Esophagus (tissue), 2 donors: ENCODE measurements at regions not wholly inside any gene's neighbourhood (a gene's known extent, or its start where the extent isn't known, plus 50 kb on each side); places are given as distances from the start of the nearest gene placed in this dataset.

ENCODE experiments used
- H3K27ac ChIP-seq, 2 donors: one replicate each; pipeline ENCODE4 v1.5.1; 2013; ENCODE audit warnings: low read depth in 2 of 2, mild to moderate bottlenecking in 2 of 2, inconsistent platforms in 1 of 2, low read length in 1 of 2, moderate library complexity in 1 of 2
- H3K27me3 ChIP-seq, 2 donors: one replicate each; pipeline ENCODE4 v1.6.1; 2013; ENCODE audit warnings: low read length in 2 of 2, control low read depth in 1 of 2, mild to moderate bottlenecking in 1 of 2; ENCODE audit not compliant: insufficient read depth in 2 of 2, control insufficient read depth in 1 of 2
- H3K36me3 ChIP-seq, 2 donors: one replicate each; pipeline ENCODE4 v1.6.1; 2013; ENCODE audit warnings: low read length in 1 of 2; ENCODE audit not compliant: control insufficient read depth in 2 of 2, insufficient read depth in 2 of 2
- H3K4me1 ChIP-seq, 2 donors: one replicate each; pipeline ENCODE4 v1.6.1; 2013; ENCODE audit warnings: low read length in 1 of 2; ENCODE audit not compliant: control insufficient read depth in 2 of 2, insufficient read depth in 2 of 2
- H3K4me3 ChIP-seq, 2 donors: one replicate each; pipeline ENCODE4 v1.5.1; 2013; ENCODE audit warnings: low read length in 2 of 2, mild to moderate bottlenecking in 2 of 2, low read depth in 1 of 2, moderate library complexity in 1 of 2
- H3K9me3 ChIP-seq, 2 donors: one replicate each; pipeline ENCODE4 v1.6.1; 2013; ENCODE audit warnings: mild to moderate bottlenecking in 2 of 2, low read depth in 1 of 2, low read length in 1 of 2, moderate library complexity in 1 of 2; ENCODE audit not compliant: control insufficient read depth in 2 of 2, insufficient read depth in 1 of 2
- WGBS, 2 donors: extraction: QIAGEN DNeasy Blood & Tissue Kit; methylation state at CpG; one replicate each; pipeline ENCODE4 v1.1.7; 2013; 5-methylcytosine and 5-hydroxymethylcytosine counted together
- donor health status: healthy with polysubstance abuse.
- donor health status: Bipolar disorder and iron deficiency.

DNA sequence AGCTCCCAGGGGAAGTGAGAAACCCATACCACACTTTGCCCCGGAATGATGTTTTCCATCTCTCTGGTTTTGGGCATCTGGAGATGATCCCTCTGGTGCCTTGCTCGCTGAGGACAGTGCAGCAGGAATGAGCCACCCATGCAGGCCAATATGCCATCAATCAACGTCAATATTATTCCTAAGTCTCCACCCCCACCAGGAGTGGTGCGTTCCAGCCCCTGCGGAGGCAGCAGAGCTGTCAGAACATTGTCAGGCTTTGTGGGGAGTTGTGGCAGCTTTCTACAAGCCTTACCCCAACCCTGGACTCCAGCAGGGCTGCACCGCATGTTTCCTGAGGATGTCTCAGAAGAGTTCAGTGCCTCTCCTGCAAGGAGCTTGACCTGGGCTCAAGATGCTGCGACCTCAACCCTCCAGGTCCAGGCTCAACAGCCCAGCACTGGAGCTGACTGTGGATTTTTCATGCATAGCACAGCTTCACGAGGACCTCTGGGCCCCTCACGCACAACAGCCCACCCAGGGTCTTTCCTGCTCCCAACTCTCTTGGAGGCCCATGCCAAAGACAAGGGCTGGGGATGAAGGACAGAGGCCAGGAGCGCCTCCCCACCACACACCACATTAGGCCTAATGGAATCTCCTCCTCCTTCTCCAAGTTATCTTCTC is 67.5 kb downstream of the PSMG1 start:
- H3K27me3 ChIP-seq = no peaks in the 10 kb centered on the region
- 61 to 68% methylated on average over 10 of the region's 10 CpGs for WGBS, 2 donors
- H3K27ac ChIP-seq = peak overlapping the region in 1 of 2 donors; percentile 15
- no peak overlapping the region for H3K4me3 ChIP-seq
- H3K4me1 ChIP-seq = peaks cover 5 to 9% of the 10 kb centered on the region in 2 donors
- H3K36me3 ChIP-seq = no peaks in the 10 kb centered on the region
- no peaks in the 10 kb centered on the region for H3K9me3 ChIP-seq

DNA sequence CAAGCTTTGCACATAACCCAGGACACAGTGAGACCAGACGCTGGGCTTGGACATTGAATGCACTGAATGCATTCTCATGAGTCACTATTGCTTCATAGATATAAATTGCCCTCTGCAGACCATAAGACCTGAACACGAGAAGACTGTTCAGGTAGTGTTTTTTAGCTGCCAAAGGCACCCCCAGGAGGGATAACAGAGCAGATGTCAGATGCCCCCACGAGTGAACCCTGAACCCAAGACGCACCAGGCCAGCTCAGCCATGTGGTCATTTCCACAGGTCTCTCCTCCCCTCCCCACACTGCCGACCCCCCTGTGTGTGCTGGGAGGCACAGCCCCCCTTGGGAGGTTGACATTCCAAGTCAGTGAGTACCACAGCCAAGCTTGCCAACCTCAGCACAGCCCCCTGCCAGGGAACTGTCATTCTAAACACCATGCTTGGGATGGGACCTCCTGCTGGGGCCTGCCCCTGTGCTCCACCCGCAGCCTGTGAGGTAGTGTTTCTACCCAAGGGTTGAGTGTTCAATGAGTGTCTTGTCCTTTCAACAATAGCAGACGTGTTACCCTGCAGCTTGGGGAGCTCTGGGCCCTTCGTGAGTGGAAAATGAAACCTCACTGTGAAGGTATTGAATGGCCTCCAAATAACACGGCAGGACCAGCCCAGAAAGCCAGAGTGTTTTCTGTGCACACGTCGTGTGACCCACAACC is 68.2 kb downstream of the PSMG1 start:
- Histone ChIP-seq H3K27ac (peak overlapping the region in 1 of 2 donors; percentile 2), H3K27me3 (no peaks in the 10 kb centered on the region), H3K9me3 (no peaks in the 10 kb centered on the region), H3K4me3 (no peak overlapping the region), H3K36me3 (no peaks in the 10 kb centered on the region), H3K4me1 (peaks cover 5 to 9% of the 10 kb centered on the region in 2 donors)
- 52 to 60% methylated on average over 11 of the region's 11 CpGs for WGBS, 2 donors

DNA sequence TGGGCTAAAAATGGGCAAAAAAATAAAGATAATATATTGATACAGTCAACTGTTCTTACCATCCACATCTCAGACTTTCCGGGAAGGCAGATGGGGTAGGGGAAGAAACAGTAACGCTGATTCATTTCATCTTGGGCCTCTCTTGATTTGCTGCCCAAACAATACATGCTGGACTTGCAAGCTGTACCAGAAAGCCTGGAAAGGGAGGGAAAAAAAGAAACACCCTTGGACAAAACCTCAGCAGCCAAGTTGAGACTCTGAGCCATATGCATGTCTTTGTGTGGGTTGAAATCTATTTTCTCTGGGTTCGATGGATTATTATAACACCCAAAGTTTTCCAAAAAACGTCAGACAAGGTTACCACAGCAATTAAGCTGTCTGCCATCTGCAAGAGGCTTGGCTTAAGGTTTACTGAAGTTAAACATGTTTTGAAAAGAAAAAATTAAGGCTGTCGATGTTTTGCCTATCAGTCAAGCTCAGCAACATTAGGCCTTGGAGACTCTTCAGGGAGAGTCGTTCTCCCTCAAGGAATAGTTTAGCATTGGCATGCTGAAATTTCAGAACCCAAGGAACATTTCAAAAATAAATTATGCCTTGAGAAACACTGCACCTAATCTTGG is 71.2 kb downstream of the PSMG1 start:
- Histone ChIP-seq H3K36me3 (no peaks in the 10 kb centered on the region), H3K4me3 (no peak overlapping the region), H3K4me1 (peaks cover 5 to 9% of the 10 kb centered on the region in 2 donors), H3K9me3 (no peaks in the 10 kb centered on the region), H3K27ac (no peak overlapping the region), H3K27me3 (no peaks in the 10 kb centered on the region)
- 48 to 55% methylated on average over 6 of the region's 6 CpGs for WGBS, 2 donors

DNA sequence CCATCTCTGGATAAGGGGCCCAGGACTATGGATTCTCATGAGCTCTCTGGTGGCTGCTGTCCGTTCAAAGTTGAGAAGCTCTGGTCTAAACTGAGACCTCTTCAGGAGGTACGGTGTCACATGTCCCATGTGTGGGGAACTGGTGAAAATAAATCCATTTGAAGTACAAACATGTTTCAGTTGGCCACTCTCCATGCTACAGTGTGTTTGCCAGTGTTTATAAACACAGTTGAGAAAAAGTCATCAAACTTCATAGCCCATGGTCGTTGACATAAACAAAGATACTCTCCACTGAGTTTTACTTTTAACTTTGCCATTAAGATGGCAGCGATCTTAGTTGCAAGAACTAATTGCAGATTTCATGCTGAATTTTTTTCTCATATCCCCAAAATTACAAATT is 72.8 kb downstream of the PSMG1 start:
- H3K27ac ChIP-seq = no peak overlapping the region

DNA sequence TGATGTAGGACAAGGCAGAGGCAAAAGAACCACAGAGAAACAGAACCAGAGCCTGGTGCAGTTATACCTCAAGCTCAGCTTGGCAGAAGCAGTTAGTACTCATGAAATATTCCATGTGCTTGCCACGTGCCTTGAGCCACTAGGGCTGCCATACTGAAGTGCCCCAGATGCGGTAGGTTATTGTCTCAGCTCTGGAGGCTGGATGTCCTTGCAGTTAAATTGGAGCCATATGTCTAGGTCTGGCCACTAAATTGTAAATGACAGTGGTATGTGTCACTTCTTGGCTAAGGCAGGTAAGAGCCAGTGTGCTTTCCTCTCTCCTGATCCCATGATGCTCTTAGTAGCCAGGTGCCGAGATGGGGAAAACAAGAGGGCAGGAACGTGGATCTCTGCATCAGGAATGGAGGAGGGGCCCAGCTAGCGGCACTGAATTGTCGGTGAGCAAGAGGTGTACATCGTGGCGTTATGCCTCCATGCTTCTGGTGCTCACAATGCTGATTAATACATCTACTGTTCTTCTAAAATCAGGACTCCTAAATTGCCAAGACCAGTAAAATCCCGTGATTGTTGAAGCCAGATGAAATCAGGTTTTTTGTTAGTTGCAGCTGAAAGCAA is 73.5 kb downstream of the PSMG1 start:
- Histone ChIP-seq H3K27ac (no peak overlapping the region), H3K4me3 (no peak overlapping the region), H3K4me1 (peaks cover 0 to under 1% of the 10 kb centered on the region in 2 donors), H3K9me3 (no peaks in the 10 kb centered on the region), H3K27me3 (no peaks in the 10 kb centered on the region), H3K36me3 (no peaks in the 10 kb centered on the region)
- WGBS, 2 donors = 92 to 94% methylated on average over 9 of the region's 9 CpGs

More for the DNA sequence above, 72.8 kb downstream of the PSMG1 start:
- no peaks in the 10 kb centered on the region for H3K27me3 ChIP-seq
- no peaks in the 10 kb centered on the region for H3K36me3 ChIP-seq
- no peaks in the 10 kb centered on the region for H3K9me3 ChIP-seq
- 68 to 69% methylated on average over 4 of the region's 4 CpGs for WGBS, 2 donors
- peaks cover 5 to 6% of the 10 kb centered on the region in 2 donors for H3K4me1 ChIP-seq
- H3K4me3 ChIP-seq = no peak overlapping the region

DNA sequence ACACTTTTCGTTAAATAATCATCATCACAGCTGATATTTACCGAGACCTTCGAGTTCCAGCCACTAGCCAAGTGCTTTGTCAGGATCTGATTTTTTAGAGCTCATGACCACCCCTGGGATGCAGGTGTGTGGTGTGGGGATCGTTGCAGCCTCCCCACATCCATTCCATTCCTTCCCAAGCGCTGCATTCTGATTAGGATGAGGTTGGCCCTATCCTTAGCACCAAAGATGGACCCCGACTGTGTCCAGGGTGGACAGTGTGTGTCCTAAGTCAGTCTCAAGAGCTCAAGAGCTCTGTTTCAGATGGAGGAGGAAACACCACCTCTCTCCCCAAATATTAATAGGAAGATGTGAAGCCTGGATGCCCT is 74.1 kb downstream of the PSMG1 start:
- H3K36me3 ChIP-seq = no peaks in the 10 kb centered on the region
- H3K27ac ChIP-seq = no peak overlapping the region
- H3K9me3 ChIP-seq = no peaks in the 10 kb centered on the region
- H3K4me3 ChIP-seq = no peak overlapping the region
- no peaks in the 10 kb centered on the region for H3K27me3 ChIP-seq
- no peaks in the 10 kb centered on the region for H3K4me1 ChIP-seq
- WGBS, 2 donors = 89% methylated on average over 6 of the region's 6 CpGs

DNA sequence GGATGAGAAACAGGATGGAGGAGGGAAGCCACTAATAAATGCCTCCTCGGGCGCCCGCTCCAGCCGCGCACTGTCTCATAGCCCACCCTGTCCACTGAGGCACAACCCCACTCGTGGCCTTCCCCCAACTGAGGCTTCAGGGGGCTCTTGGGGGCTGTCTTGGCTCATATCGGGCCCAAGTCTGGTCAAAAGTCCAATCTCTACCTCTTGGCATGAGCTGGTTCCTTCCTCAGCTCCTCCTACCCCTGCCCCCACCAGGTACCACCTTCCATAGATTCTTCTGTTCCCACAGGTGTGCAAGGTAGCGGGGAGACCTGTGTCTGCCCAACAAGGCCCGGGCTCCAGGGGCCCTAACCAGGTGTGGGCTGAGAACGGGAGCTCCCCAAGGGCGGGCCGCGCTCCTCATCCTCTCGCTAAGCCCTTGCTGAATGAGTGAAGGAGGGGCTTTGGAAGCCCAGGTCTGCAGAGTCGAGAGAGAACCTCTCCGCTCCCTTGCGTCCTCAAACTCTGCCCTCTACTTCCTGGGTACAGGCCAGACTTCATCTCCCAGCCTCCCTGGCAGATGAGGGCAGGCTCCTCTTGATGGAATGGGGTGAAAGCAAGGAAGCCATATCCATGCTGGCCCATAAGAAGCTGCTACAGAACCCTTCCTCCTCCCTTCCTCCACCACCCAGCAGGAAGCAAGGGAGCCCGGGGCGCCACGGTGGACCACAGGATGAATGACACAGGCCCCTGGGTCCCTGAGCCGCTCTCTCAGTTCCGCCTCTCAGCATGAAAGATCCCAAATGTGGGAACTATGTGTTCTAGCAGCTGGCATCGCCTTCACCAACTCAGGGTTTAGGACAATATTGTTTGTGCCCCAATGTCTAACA is 74.7 kb downstream of the PSMG1 start:
- Histone ChIP-seq H3K27ac (no peak overlapping the region), H3K27me3 (no peaks in the 10 kb centered on the region), H3K4me3 (no peak overlapping the region), H3K4me1 (no peaks in the 10 kb centered on the region), H3K36me3 (no peaks in the 10 kb centered on the region), H3K9me3 (no peaks in the 10 kb centered on the region)
- WGBS, 2 donors = 94 to 95% methylated on average over 23 of the region's 23 CpGs

DNA sequence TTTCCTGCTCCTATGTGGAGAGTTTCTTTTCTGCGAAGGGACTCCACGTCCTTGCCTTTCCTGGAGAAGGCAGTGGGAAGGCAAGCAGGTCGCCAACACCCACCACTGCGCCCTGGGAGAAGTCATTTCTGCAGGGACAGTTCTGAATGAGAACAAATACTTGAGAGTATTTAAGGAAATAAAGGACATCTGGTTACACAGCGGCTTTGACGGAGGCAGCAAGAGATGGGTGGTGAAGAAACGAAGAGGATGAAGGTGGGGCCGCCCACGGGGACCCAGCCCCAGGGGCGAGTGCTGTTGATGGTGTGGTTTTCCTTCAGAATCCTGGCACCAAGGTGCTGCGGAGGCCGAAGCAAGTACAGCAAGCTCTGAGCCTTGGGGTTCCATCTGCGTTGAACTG is 75.5 kb downstream of the PSMG1 start:
- H3K4me3 ChIP-seq = no peak overlapping the region
- H3K4me1 ChIP-seq = no peaks in the 10 kb centered on the region
- no peaks in the 10 kb centered on the region for H3K36me3 ChIP-seq
- 92% methylated on average over 13 of the region's 13 CpGs for WGBS, 2 donors
- no peak overlapping the region for H3K27ac ChIP-seq
- no peaks in the 10 kb centered on the region for H3K9me3 ChIP-seq
- no peaks in the 10 kb centered on the region for H3K27me3 ChIP-seq

DNA sequence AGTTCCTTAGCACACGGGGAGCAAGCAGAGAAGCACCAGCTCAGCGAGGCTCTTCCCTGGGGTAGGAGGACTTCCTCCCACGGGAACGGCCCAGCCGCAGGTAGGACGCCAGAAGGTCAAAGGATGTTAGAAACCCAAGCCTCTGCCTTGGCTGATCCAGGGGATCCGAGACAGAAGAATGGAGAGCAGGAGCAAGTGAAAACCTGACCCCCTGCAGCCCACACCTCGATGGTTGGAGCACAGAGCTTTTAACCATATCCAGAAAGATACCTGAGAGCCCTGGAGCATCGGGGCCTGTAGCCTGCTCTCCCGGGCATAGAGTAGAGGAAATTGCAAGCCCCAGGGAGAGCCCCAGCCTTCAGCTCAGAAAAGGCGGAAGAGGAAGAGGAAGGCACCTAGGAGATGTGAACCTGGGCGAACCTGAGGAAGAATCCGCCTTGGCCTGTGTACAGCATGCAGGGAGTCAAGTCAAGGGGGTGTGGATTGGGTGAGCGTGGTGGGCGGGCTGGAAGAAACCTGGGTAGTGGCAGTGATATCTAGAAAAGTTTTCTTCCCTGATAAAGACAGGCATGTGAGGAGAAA is 76.3 kb downstream of the PSMG1 start:
- no peak overlapping the region for H3K27ac ChIP-seq
- 89 to 91% methylated on average over 15 of the region's 15 CpGs for WGBS, 2 donors
- no peaks in the 10 kb centered on the region for H3K9me3 ChIP-seq
- H3K36me3 ChIP-seq = no peaks in the 10 kb centered on the region
- H3K4me1 ChIP-seq = no peaks in the 10 kb centered on the region
- H3K27me3 ChIP-seq = no peaks in the 10 kb centered on the region
- no peak overlapping the region for H3K4me3 ChIP-seq
